Esophagus muscularis mucosa (tissue), 4 donors: ENCODE measurements at regions not wholly inside any gene's neighbourhood (a gene's known extent, or its start where the extent isn't known, plus 50 kb on each side); places are given as distances from the start of the nearest gene placed in this dataset.

Experiments used
- DNase-seq: peaks from one replicate; pipeline ENCODE4 v3.0.0-alpha.2; 2017; ENCODE audit errors: extremely low spot score
- H3K27ac ChIP-seq, 4 donors: fragments of 200-600 bp; sonication (generic); replicated peaks in 1 of 4; 1 replicate in 3 of 4; 2 replicates in 1 of 4; pipeline ENCODE4 v1.5.1; 2016 to 2019; ENCODE audit warnings: mild to moderate bottlenecking in 1 of 4
- H3K27me3 ChIP-seq, 4 donors: fragments of 200-600 bp; sonication (generic); one replicate each; pipeline versions ENCODE4 v1.5.1 to v1.6.0; 2016 to 2019
- H3K36me3 ChIP-seq, 4 donors: fragments of 200-600 bp; sonication (generic); one replicate each; pipeline ENCODE4 v1.5.1; 2016 to 2019
- H3K4me1 ChIP-seq, 4 donors: fragments of 200-600 bp; sonication (generic); one replicate each; pipeline ENCODE4 v1.5.1; 2016 to 2019
- H3K4me3 ChIP-seq, 4 donors: fragments of 200-600 bp; sonication (generic); 1 replicate in 2 of 4; 2 replicates in 2 of 4; pipeline ENCODE4 v1.5.1; 2016 to 2019; ENCODE audit warnings: mild to moderate bottlenecking in 4 of 4, moderate library complexity in 1 of 4
- H3K9me3 ChIP-seq, 4 donors: fragments of 200-600 bp; sonication (generic); 1 replicate in 3 of 4; 2 replicates in 1 of 4; pipeline ENCODE4 v1.5.1; 2016 to 2019
- CTCF ChIP-seq, 3 experiments: fragments of 200-600 bp in 2 of 3; fragments of 450-650 bp in 1 of 3; sonication (generic) in 2 of 3; IDR thresholded peaks; one replicate each; pipeline ENCODE4 v1.5.1; 2017 to 2019; ENCODE audit warnings: antibody characterized with exemption in 3 of 3, mild to moderate bottlenecking in 2 of 3, moderate library complexity in 1 of 3
- EP300 ChIP-seq: sonication (generic); formaldehyde crosslinking; IDR thresholded peaks from one replicate; pipeline ENCODE4 v1.6.1; 2017; ENCODE audit warnings: antibody characterized with exemption
- POLR2A ChIP-seq: fragments of 450-650 bp; IDR thresholded peaks from one replicate; pipeline ENCODE4 v1.6.1; 2017; ENCODE audit warnings: antibody characterized with exemption, moderate library complexity, mild to moderate bottlenecking, low read depth
- POLR2AphosphoS5 ChIP-seq, 2 donors: sonication (generic); formaldehyde crosslinking; IDR thresholded peaks; one replicate each; pipeline ENCODE4 v1.6.1; 2017; ENCODE audit warnings: antibody characterized with exemption in 2 of 2
- WGBS: methylation state at CpG from one replicate; pipeline ENCODE4 v1.1.5; 2018; 5-methylcytosine and 5-hydroxymethylcytosine counted together
- intact Hi-C: fragments of 100-400 bp; cut with DNase I; formaldehyde crosslinking; loops from one replicate; pipeline ENCODE4 v1.15.1; 2023

- no peak overlapping the region for H3K27ac ChIP-seq
- H3K4me1 ChIP-seq = no peaks in the 10 kb centered on the region
- H3K9me3 ChIP-seq = peaks cover 0 to 8% (median 0%) of the 10 kb centered on the region in 4 donors
- intact Hi-C loops = no loop called here
- no peaks in the 10 kb centered on the region for H3K36me3 ChIP-seq
- no peak for DNase-seq
- WGBS = 79% methylated on average over 2 of the region's 2 CpGs
- no peak for TF ChIP-seq CTCF (IDR thresholded peaks at IDR 0.05)
- no peak for TF ChIP-seq POLR2AphosphoS5 (IDR thresholded peaks at IDR 0.05)
- TF ChIP-seq EP300 = no peak
- no peak for TF ChIP-seq POLR2A
- H3K27me3 ChIP-seq = no peaks in the 10 kb centered on the region
- H3K4me3 ChIP-seq = no peak overlapping the region
Measured at GRCh38 chr5:119902593-119902992, 273.2 kb downstream of the FAM170A start.

GRCh38 chr5:119913425-119913824 lies 284.1 kb downstream of the FAM170A start:
- intact Hi-C loops = no loop called here
- no peaks in the 10 kb centered on the region for H3K4me1 ChIP-seq
- H3K9me3 ChIP-seq = peaks cover 0 to 9% (median 0%) of the 10 kb centered on the region in 4 donors
- no peak for TF ChIP-seq EP300
- TF ChIP-seq POLR2A = no peak
- no peak for TF ChIP-seq CTCF (IDR thresholded peaks at IDR 0.05)
- TF ChIP-seq POLR2AphosphoS5 (IDR thresholded peaks at IDR 0.05) = no peak
- DNase-seq = no peak
- H3K27me3 ChIP-seq = no peaks in the 10 kb centered on the region
- no peak overlapping the region for H3K27ac ChIP-seq
- no peaks in the 10 kb centered on the region for H3K36me3 ChIP-seq
- 47% methylated on average over 3 of the region's 3 CpGs for WGBS
- H3K4me3 ChIP-seq = no peak overlapping the region

GRCh38 chr5:119919279-119919678 lies 289.9 kb downstream of the FAM170A start:
- no peaks in the 10 kb centered on the region for H3K9me3 ChIP-seq
- H3K4me1 ChIP-seq = no peaks in the 10 kb centered on the region
- intact Hi-C loops = no loop called here
- no peak overlapping the region for H3K4me3 ChIP-seq
- no peak overlapping the region for H3K27ac ChIP-seq
- H3K36me3 ChIP-seq = no peaks in the 10 kb centered on the region
- DNase-seq = no peak
- no peaks in the 10 kb centered on the region for H3K27me3 ChIP-seq
- TF ChIP-seq POLR2AphosphoS5 (IDR thresholded peaks at IDR 0.05) = no peak
- TF ChIP-seq EP300 = no peak
- no peak for TF ChIP-seq CTCF (IDR thresholded peaks at IDR 0.05)
- no peak for TF ChIP-seq POLR2A
- WGBS = 90% methylated on average over 1 of the region's 1 CpG

- H3K9me3 ChIP-seq = no peaks in the 10 kb centered on the region
- H3K27me3 ChIP-seq = no peaks in the 10 kb centered on the region
- no peak overlapping the region for H3K4me3 ChIP-seq
- DNase-seq = no peak
- H3K4me1 ChIP-seq = no peaks in the 10 kb centered on the region
- WGBS = 77% methylated on average over 1 of the region's 1 CpG
- TF ChIP-seq EP300 (no peak), POLR2AphosphoS5 (IDR thresholded peaks at IDR 0.05) (no peak), CTCF (IDR thresholded peaks at IDR 0.05) (no peak), POLR2A (no peak)
- H3K36me3 ChIP-seq = no peaks in the 10 kb centered on the region
- H3K27ac ChIP-seq = no peak overlapping the region
- intact Hi-C loops = no loop called here
Measured at GRCh38 chr5:119926301-119926700, 296.9 kb downstream of the FAM170A start.

GRCh38 chr5:119928974-119929373 lies 299.6 kb downstream of the FAM170A start:
- Histone ChIP-seq H3K36me3 (no peaks in the 10 kb centered on the region), H3K4me1 (no peaks in the 10 kb centered on the region), H3K9me3 (no peaks in the 10 kb centered on the region), H3K27ac (no peak overlapping the region), H3K27me3 (no peaks in the 10 kb centered on the region), H3K4me3 (no peak overlapping the region)
- DNase-seq = no peak
- TF ChIP-seq EP300 (no peak), CTCF (IDR thresholded peaks at IDR 0.05) (no peak), POLR2A (no peak), POLR2AphosphoS5 (IDR thresholded peaks at IDR 0.05) (no peak)
- intact Hi-C loops = no loop called here
